ENCODE measurements at regions not wholly inside any gene's neighbourhood (a gene's known extent, or its start where the extent isn't known, plus 50 kb on each side); places are given as distances from the start of the nearest gene placed in this dataset.
"Not testable (repeated sequence)": the region's sequence is repeated elsewhere in the genome, so short reads cannot be mapped to it uniquely, and the experiment has no call there.

DNA sequence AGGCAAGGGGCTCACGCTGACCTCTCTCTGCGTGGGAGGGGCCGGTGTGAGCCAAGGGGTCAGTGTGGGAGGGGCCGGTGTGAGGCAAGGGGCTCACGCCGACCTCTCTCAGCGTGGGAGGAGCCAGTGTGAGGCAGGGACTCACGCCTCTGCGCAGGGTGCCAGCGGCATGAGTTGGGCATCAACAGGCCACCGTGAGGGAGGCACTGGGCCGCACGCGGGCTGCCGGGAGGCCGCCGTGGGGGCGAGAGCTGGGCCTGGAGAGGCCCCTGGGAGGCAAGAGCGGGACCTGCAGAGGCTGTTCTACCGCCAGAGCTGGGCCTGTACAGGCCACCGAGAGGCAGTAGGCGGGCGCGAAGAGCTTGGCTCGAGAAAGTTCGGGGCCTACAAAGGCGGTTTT, 255.6 kb upstream of the NUPR2 start:
- not testable (repeated sequence) for TF ChIP-seq SUZ12 (IDR thresholded peaks at IDR 0.05; ENCODE audit: extremely low read depth, insufficient read depth, insufficient read length); ZNF274 (IDR thresholded peaks at IDR 0.05; ENCODE audit: low read depth, low read length)
